ENCODE measurements at regions not wholly inside any gene's neighbourhood (a gene's known extent, or its start where the extent isn't known, plus 50 kb on each side); places are given as distances from the start of the nearest gene placed in this dataset.

DNA sequence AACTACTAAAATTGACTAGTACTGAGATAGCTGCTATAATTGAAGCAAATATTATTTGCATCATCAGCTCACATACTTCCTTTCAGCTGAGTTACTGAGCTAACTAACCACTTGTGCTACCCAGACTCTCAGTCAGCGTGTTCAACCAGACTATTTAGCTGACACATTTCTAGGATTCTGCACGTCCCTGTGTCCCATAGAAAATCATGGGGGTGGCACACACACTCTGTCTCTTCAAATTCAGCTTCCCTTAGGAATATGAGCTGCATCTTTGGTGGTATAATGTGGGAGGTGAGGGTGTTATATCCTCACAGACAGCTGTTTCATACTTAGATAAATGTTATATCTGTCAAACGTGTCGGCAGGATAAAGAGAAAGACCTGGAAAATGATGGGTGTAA, 424.0 kb downstream of the CDH2 start:
- TF ChIP-seq, protein P1, sequence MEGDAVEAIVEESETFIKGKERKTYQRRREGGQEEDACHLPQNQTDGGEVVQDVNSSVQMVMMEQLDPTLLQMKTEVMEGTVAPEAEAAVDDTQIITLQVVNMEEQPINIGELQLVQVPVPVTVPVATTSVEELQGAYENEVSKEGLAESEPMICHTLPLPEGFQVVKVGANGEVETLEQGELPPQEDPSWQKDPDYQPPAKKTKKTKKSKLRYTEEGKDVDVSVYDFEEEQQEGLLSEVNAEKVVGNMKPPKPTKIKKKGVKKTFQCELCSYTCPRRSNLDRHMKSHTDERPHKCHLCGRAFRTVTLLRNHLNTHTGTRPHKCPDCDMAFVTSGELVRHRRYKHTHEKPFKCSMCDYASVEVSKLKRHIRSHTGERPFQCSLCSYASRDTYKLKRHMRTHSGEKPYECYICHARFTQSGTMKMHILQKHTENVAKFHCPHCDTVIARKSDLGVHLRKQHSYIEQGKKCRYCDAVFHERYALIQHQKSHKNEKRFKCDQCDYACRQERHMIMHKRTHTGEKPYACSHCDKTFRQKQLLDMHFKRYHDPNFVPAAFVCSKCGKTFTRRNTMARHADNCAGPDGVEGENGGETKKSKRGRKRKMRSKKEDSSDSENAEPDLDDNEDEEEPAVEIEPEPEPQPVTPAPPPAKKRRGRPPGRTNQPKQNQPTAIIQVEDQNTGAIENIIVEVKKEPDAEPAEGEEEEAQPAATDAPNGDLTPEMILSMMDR (IDR thresholded peaks at IDR 0.05; ENCODE audit: control extremely low read depth, extremely low read depth, low read depth, missing control alignments): no peak
- DNase-seq (ENCODE audit: extremely low spot score): no peak
- ChIA-PET POLR2A (no interaction called here), CTCF (interaction anchor here (1.9 kb wide), 1 partner anchor 8 kb away, joined by 7 read pairs; no protein-coding TSS in a partner anchor)

DNA sequence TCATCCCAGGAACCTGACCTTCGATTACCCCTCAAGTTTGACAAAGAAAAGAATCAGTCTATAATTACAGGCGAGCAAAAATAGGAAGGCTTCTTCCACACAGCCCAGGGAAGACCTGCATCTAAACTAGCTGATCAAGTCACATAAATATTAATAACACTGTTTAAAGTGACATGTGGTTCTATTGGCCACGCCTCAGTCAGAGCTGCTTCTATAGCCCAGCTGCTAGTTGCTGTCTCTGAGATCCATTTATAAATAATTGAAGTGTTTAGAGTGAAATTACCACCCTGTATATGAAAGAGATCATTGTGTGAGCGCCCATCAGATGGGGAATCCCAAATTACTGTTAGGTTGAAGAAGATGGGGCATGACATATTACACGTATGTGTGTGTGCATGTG, 426.0 kb downstream of the CDH2 start:
- TF ChIP-seq, protein P1 (IDR thresholded peaks at IDR 0.05; ENCODE audit: control extremely low read depth, extremely low read depth, low read depth, missing control alignments): no peak
- no peak for DNase-seq (ENCODE audit: extremely low spot score)
- POLR2A ChIA-PET: no interaction called here

DNA sequence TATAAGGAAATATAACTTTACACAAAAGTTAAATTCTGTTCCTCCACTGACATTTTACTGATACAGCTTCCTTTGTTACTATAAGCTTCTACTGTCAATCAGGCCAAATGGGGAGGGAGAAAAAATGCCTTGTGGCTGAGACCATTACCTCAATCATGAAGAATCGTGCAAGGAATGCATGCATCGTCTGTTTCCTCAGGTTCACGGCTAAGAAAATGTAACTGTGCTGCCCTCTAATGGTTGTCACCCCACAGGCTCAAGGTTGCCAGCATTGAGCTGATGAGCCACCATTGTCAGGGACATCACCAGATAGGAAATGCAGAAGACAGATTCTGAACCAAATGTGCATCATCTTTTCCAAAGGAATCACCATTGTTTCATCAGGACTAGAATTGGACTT, 426.9 kb downstream of the CDH2 start:
- TF ChIP-seq, protein P1 (IDR thresholded peaks at IDR 0.05; ENCODE audit: control extremely low read depth, extremely low read depth, low read depth, missing control alignments): peak; percentile 25
- DNase-seq (ENCODE audit: extremely low spot score): peak; percentile 3
- ChIA-PET CTCF (interaction anchor here (1.0 to 2.9 kb wide), 3 partner anchors 17 to 145 kb away, joined by 3 to 12 read pairs (median 3); no protein-coding TSS in a partner anchor), POLR2A (no interaction called here)

More for the DNA sequence above, 426.0 kb downstream of the CDH2 start:
- CTCF ChIA-PET: interaction anchor here (1.0 to 2.9 kb wide), 4 partner anchors 11 to 145 kb away, joined by 3 to 12 read pairs (median 3); no protein-coding TSS in a partner anchor

DNA sequence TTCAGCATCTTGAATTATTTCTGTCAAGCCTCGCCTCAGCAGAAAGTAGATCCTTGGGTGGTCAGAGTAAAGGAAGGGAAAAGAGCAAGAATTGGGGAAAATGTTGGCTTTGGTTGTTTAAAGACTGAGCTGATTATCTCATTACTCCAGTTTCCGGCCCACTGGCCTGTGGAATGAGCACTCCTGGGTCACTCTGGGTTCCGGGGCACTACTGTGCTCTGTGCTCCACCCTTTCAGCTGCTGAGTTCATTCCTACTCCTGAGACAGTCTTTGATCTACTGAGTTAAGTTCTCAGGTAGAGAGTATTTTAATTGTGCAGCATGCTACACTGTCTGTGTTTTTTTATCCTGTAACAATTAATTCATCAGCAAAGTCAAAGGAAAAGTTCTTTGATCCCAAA, 427.7 kb downstream of the CDH2 start:
- POLR2A ChIA-PET: no interaction called here
- CTCF ChIA-PET: interaction anchor here (2.3 to 2.9 kb wide), 2 partner anchors 9 to 144 kb away, joined by 6 to 12 read pairs; no protein-coding TSS in a partner anchor
- no peak for DNase-seq (ENCODE audit: extremely low spot score)
- TF ChIP-seq, protein P1 (IDR thresholded peaks at IDR 0.05; ENCODE audit: control extremely low read depth, extremely low read depth, low read depth, missing control alignments): no peak

DNA sequence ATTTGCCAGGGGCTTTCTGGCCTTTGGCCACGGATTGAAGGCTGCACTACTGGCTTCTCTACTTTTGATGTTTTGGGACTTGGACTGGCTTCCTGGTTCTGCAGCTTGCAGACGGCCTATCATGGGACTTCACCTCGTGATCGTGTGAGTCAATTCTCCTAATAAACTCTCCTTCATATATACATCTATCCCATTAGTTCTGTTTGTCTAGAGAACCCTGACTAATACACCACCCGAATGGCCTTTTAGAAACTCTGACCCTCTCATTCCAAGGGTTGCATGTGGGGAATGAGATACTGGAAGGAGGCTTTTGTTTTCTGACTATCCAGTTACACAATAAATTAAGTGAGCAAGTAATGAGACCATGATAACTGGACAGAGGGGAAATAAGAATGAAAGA, 430.7 kb downstream of the CDH2 start:
- ChIA-PET CTCF (interaction anchor here (2.6 kb wide), 1 partner anchor 8 kb away, joined by 7 read pairs; no protein-coding TSS in a partner anchor), POLR2A (no interaction called here)
- TF ChIP-seq, protein P1 (IDR thresholded peaks at IDR 0.05; ENCODE audit: control extremely low read depth, extremely low read depth, low read depth, missing control alignments): no peak
- DNase-seq (ENCODE audit: extremely low spot score): no peak

DNA sequence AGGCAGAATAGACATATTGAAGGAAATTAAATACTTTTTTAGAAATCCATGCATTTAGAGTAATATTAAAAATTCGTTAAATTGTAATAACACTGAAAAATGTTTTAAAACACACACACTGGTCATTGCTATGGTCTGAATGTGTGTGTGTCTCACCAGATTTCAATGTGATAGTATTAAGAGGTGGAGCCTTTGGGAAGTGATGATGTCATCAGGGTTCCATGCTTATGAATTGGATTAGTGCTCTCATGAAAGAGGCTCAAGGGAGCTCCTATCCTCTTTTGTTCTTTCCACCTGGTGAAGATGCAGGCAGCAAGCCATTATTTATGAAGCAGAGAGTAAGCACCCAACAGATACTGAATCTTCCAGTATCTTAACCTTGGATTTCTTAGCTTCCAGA, 441.8 kb downstream of the CDH2 start:
- CTCF ChIA-PET: interaction anchor here (1.2 kb wide), 1 partner anchor 13 kb away, joined by 3 read pairs; no protein-coding TSS in a partner anchor
- no peak for DNase-seq (ENCODE audit: extremely low spot score)
- POLR2A ChIA-PET: no interaction called here
- TF ChIP-seq, protein P1 (IDR thresholded peaks at IDR 0.05; ENCODE audit: control extremely low read depth, extremely low read depth, low read depth, missing control alignments): no peak

All from GM10248 (cell line).